DMS153 treated with DMSO at 0.1 percent for 48 hours (cell line): ENCODE measurements at regions not wholly inside any gene's neighbourhood (a gene's known extent, or its start where the extent isn't known, plus 50 kb on each side); places are given as distances from the start of the nearest gene placed in this dataset.
"Not testable (repeated sequence)": the region's sequence is repeated elsewhere in the genome, so short reads cannot be mapped to it uniquely, and the experiment has no call there.

Experiments used
- DNase-seq: peaks from one replicate; lab custom pipeline; 2025; ENCODE audit not compliant: unreplicated experiment; lab: John Stamatoyannopoulos, UW

GRCh38 chr10:114872519-114873087 is 51.0 kb downstream of the FHIP2A start:
- no peak for DNase-seq

- DNase-seq: peak; percentile 7
These were observed 53.3 kb downstream of the FHIP2A start for GRCh38 chr10:114874827-114875411.

GRCh38 chr10:114875590-114876081 is 54.1 kb downstream of the FHIP2A start:
- DNase-seq: not testable (repeated sequence)

GRCh38 chr10:114876169-114876568 is 54.6 kb downstream of the FHIP2A start:
- no peak for DNase-seq

GRCh38 chr10:114876602-114877300 is 55.2 kb downstream of the FHIP2A start:
- peak; percentile 62 for DNase-seq

- no peak for DNase-seq
These were observed 55.7 kb downstream of the FHIP2A start for GRCh38 chr10:114877301-114877644.

GRCh38 chr10:114879093-114879492 is 57.5 kb downstream of the FHIP2A start:
- no peak for DNase-seq

- no peak for DNase-seq
These were observed 58.1 kb downstream of the FHIP2A start for GRCh38 chr10:114879541-114880158.

GRCh38 chr10:114881417-114881816 is 56.6 kb upstream of the TRUB1 start:
- DNase-seq: no peak

GRCh38 chr10:114881901-114882300 is 56.1 kb upstream of the TRUB1 start:
- DNase-seq: no peak

GRCh38 chr10:114885443-114885842 is 52.6 kb upstream of the TRUB1 start:
- DNase-seq: no peak
